ENCODE measurements at regions not wholly inside any gene's neighbourhood (a gene's known extent, or its start where the extent isn't known, plus 50 kb on each side); places are given as distances from the start of the nearest gene placed in this dataset.

DNA sequence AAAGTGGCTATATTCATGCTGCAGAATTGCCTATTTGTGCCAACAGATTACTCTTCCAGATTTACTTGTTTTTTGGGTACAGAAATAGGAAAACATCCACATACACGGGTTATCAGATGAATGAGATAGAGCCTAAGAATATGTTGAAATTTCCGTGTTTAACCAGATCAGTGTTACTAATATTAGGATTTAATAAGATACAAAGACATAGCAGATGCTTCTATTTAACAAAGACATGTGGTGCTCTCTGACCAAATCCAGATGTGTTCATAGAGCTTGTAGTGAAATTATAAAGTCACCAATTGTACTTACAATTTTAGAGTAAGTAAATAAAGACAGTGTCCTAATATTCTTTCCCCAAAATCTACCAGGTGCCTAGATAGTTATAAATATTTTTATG lies 208.0 kb downstream of the CASP12 start:
- TF ChIP-seq, protein P1, sequence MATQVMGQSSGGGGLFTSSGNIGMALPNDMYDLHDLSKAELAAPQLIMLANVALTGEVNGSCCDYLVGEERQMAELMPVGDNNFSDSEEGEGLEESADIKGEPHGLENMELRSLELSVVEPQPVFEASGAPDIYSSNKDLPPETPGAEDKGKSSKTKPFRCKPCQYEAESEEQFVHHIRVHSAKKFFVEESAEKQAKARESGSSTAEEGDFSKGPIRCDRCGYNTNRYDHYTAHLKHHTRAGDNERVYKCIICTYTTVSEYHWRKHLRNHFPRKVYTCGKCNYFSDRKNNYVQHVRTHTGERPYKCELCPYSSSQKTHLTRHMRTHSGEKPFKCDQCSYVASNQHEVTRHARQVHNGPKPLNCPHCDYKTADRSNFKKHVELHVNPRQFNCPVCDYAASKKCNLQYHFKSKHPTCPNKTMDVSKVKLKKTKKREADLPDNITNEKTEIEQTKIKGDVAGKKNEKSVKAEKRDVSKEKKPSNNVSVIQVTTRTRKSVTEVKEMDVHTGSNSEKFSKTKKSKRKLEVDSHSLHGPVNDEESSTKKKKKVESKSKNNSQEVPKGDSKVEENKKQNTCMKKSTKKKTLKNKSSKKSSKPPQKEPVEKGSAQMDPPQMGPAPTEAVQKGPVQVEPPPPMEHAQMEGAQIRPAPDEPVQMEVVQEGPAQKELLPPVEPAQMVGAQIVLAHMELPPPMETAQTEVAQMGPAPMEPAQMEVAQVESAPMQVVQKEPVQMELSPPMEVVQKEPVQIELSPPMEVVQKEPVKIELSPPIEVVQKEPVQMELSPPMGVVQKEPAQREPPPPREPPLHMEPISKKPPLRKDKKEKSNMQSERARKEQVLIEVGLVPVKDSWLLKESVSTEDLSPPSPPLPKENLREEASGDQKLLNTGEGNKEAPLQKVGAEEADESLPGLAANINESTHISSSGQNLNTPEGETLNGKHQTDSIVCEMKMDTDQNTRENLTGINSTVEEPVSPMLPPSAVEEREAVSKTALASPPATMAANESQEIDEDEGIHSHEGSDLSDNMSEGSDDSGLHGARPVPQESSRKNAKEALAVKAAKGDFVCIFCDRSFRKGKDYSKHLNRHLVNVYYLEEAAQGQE (IDR thresholded peaks at IDR 0.05; ENCODE audit: insufficient read depth in 1 of 2, low read depth in 2 of 2, low read length in 2 of 2): no peak
- TF ChIP-seq TAF1 (IDR thresholded peaks at IDR 0.05; ENCODE audit: borderline replicate concordance, insufficient read depth, low read length) (no peak), POLR2AphosphoS5 (IDR thresholded peaks at IDR 0.05; ENCODE audit: low read depth, low read length) (no peak), SIN3A (IDR thresholded peaks at IDR 0.05; ENCODE audit: borderline replicate concordance, insufficient read depth, low read length) (no peak), FOXP2 (optimal IDR thresholded peaks at IDR 0.05; ENCODE audit: borderline replicate concordance, extremely low read depth, extremely low read length, insufficient read depth) (no peak)
